Epithelial cell of proximal tubule (primary cell): ENCODE measurements at regions not wholly inside any gene's neighbourhood (a gene's known extent, or its start where the extent isn't known, plus 50 kb on each side); places are given as distances from the start of the nearest gene placed in this dataset.

Source experiments
- DNase-seq: peaks from one replicate; pipeline ENCODE4 v3.0.0-alpha.2; 2011; ENCODE audit warnings: low read depth
- H3K4me3 ChIP-seq: 2 replicates; pipeline ENCODE4 v1.5.1; 2011; ENCODE audit warnings: low read depth, mild to moderate bottlenecking, low read length
- TF ChIP-seq, protein P1 (sequence below): conservative IDR thresholded peaks from 2 replicates; pipeline ENCODE4 v1.5.1; 2012; ENCODE audit warnings: low read depth, mild to moderate bottlenecking, low read length

GRCh38 chr20:23269954-23270353, 80.6 kb upstream of the NXT1 start:
- no peak for DNase-seq

GRCh38 chr20:23268792-23269354, 81.7 kb upstream of the NXT1 start:
- no peak overlapping the region for H3K4me3 ChIP-seq
- TF ChIP-seq, protein P1, sequence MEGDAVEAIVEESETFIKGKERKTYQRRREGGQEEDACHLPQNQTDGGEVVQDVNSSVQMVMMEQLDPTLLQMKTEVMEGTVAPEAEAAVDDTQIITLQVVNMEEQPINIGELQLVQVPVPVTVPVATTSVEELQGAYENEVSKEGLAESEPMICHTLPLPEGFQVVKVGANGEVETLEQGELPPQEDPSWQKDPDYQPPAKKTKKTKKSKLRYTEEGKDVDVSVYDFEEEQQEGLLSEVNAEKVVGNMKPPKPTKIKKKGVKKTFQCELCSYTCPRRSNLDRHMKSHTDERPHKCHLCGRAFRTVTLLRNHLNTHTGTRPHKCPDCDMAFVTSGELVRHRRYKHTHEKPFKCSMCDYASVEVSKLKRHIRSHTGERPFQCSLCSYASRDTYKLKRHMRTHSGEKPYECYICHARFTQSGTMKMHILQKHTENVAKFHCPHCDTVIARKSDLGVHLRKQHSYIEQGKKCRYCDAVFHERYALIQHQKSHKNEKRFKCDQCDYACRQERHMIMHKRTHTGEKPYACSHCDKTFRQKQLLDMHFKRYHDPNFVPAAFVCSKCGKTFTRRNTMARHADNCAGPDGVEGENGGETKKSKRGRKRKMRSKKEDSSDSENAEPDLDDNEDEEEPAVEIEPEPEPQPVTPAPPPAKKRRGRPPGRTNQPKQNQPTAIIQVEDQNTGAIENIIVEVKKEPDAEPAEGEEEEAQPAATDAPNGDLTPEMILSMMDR = no peak
- no peak for DNase-seq

More at GRCh38 chr20:23269954-23270353, 80.6 kb upstream of the NXT1 start:
- no peak overlapping the region for H3K4me3 ChIP-seq
- TF ChIP-seq, protein P1 = no peak

DNA sequence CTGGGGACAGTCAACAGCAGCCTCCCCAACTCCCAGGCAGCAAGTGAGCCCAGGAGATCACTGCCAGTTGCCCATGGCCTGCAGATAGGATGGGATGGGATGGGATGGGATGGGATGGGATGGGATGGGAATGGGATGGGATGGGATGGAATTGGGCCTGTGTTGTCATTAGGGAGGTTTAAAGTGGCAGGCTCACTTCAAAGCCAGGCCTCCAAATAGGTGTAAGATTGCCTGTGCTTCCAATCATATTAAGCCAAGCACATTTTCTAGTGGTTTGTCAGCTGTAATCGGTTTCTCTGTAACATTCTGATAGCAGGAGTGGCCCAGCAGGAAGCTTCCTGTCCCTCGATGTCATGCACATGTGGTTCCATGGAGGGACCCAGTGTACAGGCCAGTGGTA, 82.7 kb upstream of the NXT1 start:
- TF ChIP-seq, protein P1 = no peak
- no peak for DNase-seq
- no peak overlapping the region for H3K4me3 ChIP-seq

DNA sequence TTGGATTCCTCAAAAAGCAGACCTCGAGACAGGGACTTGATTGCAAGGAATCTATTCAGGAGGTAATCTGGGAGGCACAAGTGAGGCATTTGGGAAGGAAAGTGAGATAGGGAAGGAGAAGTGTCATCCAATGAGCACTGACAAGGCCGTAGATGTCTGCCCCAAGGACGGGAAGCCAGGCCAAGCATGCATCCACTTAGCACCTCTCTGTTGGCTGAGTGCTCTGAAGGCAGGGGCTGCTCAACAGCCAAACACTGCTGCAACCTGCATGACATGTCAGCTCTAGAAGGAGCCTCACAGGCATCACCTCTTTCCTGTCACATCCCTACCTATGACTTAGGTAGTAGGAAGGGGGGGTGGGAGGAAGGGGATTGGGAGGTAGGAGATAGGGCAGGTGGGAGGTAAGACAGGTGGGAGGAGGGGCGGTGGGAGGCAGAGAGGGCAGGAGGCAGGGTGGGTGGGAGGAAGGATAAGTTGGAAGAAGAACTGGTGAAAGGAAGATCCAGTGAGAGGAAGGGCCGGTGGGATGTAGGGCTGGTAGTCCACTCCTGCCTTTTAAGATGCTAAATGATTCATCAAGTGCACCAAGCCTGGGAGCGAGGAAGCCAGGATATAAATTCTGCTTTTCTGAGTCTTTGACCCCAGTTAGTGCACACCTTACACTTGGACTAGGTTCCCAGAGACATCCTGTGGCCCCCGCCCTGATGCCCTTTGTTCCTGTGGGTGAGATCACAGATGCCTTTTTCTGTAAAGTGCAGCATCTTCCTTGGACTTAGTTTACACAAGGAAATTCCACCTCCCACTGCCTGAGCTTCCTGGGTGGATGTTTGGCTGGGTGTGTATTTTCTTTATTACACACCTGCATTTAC, 83.8 kb upstream of the NXT1 start:
- DNase-seq = no peak
- H3K4me3 ChIP-seq = no peak overlapping the region
- TF ChIP-seq, protein P1 = no peak

DNA sequence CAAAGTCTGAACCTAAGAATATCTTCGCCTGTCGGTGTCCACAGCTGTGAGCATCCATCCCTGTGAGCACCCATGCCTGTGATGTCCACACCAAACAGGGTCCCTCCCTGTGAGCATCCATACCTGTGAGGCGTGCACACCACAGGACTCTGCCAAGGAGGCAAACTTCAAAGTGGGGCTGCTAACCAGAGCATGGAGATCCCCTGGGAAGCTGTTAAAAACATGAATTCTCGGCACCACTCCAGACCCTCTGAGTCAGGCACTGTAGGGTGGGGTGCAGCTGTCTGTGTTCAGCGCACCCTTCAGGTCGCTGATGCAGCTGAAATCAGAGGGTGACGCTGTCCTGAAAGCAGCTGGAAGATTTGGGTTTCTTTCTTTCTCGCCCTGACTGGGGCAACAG, 85.4 kb upstream of the NXT1 start:
- H3K4me3 ChIP-seq = no peak overlapping the region
- no peak for DNase-seq
- TF ChIP-seq, protein P1 = no peak

DNA sequence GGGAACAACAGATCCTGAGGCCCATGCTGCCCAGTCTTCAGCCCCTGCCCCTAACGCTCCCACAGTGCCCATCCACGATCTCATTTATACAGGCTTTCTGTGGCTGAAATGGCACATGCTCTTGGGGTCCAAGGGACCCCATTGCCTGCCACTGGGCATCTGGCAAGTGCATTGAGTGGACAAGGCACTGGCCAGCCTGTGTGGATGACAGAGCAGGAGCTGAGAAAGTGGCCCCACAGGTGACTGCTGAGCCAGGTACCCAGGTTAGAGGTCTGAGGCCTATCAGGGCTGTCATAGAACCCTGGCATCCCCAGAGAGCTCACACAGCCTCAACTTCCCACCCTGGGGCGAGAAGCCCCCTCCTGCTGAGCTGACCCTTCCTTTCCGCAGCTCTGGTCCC, 86.0 kb upstream of the NXT1 start:
- no peak for DNase-seq
- H3K4me3 ChIP-seq = no peak overlapping the region
- TF ChIP-seq, protein P1 = no peak
